NCI-H1105 (cell line): ENCODE measurements at regions not wholly inside any gene's neighbourhood (a gene's known extent, or its start where the extent isn't known, plus 50 kb on each side); places are given as distances from the start of the nearest gene placed in this dataset.
"Not testable (repeated sequence)": the region's sequence is repeated elsewhere in the genome, so short reads cannot be mapped to it uniquely, and the experiment has no call there.

Experiments
- DNase-seq: peaks from one replicate; lab custom pipeline; 2025; lab: John Stamatoyannopoulos, UW

DNA sequence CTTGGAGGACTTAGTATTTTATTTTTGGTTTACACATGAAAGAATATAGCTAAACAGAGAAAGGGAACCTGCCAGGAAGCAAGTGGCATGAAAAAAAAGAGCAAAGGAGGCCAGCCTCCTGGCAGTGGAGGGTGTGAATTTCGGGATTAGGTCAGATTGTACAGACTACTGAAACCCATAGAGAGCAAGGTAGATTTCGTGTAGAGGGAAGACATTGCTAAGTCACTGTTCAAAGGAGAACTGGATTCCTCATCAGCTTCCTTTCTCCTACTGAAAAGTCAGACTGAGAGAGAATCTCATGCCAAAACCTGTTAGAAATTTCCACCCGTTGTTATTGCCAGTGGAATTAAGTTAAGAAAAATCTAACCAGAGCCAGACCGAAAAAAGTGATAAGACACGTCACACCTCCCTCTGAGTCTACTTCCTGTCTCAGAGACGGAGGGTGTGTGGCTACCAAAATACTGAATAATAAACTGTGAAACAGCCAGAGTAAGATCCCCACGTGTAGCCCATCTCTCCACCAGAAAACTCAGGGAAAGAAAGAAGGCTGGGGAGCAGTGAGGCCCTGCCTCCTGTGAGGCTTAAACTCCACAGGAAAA is 118.8 kb downstream of the SKIDA1 start:
- no peak for DNase-seq

DNA sequence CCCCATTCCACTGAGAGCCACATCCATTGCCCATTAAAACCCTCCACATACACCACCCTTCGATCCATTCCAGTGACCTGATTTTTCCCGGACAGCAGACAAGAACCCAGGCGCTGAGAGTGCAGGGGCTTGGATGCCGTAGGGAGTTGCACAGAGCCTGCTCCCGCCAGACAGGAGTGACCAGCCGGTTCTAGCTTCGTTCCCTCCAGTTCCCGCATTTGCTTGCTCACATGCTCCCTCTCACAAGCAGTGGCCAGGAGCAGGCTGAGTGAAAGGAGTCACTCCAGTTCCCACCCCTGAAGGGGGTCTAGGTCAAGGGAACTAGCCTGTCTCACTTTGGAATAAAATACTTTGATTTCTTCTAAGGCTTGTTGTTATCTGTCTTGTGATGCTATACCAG is 119.5 kb downstream of the SKIDA1 start:
- DNase-seq: no peak

DNA sequence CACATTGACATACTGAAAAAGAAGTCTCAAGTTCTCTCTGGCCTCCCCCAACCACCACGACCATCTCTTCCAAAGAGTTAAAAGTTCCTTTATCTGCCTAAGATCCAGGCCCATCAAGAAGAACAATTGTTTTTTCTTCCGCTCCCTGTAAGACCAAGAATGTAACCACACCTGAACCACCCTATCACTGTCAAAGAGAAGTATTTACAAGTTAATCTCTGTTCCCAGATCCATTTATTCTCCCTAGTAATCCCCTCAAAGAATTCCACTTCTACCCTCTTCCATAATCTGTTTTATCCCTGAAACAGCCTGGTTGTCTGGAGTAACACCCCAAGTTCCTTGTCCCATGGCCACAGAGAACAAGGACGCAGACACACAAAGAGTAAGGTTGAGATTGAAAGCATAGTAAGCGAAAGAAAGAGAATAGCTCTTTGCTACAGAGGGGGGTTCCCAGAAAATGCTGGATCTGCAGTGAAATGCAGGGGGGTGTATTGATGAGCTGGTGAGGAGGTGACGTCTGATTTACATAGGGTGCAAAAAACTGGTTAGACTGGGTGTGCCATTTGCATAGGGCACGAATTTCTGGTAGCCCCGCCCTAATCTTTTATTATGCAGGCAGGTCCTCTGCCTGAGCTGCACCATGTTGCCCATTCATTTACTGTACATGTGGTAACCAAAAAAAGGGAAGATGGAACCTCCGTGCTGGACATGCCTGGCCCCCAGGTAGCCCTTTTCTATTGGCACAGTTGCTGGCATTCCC is 122.0 kb downstream of the SKIDA1 start:
- DNase-seq: no peak

DNA sequence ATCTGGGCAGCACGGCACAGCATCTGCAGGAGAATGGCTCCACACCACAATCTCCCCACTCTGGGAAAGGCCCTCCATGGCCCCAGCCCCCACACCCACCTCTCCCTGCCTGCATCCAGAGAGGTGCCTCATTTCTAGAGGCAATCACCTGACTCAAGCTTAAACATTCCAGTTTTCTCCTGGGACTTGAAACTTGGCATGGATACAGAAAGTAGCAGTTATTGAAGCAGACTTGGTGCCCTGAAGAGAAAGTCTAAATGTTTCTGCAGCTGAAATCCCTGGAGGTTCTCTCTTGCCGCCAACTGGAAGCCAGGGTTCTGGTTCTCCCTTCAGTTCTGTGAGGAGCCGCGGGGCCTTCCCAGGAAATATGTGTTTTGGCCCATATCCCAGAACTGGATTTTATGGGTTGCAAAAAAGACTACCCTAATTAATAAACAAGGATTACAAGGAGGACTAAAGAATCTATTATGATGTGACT is 122.8 kb downstream of the SKIDA1 start:
- DNase-seq: no peak

DNA sequence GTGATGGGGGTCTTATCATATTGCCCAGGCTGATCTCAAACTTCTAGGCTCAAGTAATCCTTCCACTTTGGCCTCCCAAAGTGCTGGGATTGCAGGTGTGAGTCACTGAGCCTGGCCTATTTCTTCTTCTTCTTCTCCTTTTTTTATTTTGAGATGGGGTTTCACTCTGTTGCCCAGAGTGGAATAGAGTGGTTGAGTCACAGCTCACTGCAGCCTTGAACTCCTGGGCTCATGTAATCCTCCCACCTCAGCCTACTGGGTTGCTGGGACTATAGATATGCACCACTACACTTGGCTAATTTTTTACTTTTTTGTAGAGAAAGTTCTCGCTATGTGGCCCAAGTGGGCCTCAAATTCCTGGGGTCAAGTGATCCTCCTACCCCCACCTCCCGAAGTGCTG is 124.3 kb downstream of the SKIDA1 start:
- no peak for DNase-seq

DNA sequence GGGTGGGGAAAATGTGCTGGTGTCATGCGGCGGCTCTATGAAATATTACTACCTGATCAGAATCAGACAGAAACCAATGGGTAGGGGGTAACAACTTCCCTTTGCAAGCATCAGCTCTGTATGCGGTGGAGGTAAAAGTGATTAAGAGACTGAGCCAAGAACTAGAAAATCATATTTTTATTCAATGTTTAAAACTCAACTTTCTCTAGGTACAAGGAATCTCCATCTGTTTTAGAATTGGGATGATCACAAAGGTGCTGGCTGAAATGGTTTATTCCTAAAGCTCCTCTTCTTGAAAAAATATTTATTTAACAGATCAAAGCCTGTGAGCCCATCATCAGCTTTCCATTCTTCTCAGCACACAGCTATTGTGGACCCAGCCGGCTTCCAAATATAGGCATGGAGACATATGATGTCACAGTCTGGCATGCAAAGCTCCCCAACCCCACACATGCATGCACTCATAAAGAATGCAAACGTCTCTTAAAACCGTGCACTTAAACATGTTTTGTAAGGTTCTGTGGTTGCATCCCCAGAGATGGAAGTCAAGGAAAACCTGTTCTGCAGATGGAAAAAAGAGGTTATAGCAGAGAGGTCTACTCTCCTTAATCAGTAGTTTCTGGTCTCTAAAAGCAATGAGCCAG is 126.0 kb downstream of the SKIDA1 start:
- DNase-seq: no peak

DNA sequence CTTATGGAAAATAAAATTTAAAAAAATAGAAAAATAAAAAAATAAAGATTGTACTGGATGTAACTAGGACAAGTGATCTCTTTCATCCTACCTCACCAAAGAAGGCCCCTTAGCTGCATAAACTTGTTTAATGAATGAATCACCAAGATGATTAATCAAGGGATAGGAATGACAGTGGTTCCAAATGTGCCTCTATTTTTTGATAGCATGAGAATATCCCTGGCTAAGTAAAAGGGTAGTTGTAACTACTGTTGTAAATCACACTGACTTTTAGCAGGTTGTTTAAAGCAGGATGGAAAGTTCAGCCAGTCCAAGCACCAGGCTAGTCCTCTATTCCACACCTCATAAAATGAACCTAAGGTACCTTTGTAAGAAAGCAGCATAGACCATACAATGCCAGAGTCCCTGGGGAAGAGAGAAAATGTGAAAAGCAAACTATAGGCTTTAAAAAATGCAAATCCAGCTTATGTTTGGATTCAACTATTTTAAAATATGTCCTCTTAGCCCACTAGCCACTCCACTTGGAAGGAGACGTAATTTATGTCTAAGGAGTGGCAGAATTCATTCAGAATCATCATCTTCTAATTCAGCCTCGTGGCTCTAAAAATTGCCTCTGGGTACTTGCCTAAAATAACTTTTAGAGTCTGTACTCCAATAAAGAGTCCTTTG is 126.8 kb downstream of the SKIDA1 start:
- DNase-seq: no peak

DNA sequence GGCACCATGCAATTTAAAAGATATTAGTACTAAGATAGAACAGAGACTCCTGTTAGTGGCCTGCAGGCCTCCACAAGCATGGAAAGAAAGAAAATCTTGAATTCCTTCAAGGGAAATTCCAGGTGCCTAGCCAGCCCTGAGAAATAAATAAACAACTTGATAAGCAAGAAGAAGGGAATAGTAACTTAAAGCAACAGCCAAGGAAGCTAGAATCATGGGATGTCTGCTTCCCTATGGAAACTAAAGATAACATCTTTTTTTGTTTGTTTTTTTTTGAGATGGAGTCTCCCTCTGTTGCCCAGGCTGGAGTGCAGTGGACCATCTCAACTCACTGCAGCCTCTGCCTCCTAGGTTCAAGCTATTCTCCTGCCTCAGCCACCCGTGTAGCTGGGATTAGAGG is 128.6 kb downstream of the SKIDA1 start:
- DNase-seq: no peak

DNA sequence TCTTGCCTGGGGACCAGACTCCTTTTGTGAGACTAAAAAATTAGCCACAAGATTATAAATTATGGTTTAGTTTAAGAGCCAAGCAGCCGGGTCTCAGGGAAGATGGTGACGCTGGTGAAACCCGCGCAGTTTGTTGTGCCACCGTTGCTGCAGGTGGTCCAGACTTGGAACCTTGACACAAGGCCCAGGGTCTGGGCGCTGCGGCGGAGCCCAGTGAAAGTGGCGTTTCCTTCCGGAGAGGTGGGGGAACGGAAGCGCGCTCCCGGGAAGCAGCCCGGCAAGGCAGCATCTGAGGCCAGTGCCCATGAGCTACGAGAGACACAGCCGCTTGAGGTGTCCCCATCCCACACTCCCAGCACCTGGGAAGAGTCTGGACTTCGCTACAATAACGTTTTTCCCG is 131.6 kb downstream of the SKIDA1 start:
- no peak for DNase-seq

DNA sequence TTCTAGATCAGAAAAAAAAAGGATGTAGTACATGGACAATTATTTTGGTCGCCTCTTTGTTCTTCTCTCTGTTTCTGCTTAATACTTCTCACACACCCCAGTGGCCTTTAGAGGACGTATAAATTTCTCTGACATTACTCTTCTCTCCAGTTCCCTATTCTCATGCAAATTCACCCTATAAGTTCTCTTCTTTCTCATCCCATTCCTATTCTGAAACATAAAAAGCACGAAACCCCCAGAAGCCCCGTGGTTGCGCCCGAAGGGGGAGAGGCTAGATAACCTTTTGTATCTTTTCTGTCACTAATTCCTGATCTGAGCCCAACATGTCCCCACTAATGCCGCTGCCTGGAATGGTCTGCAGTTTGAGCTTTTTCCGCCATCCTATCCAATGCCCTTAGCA is 136.9 kb downstream of the SKIDA1 start:
- DNase-seq: no peak

DNA sequence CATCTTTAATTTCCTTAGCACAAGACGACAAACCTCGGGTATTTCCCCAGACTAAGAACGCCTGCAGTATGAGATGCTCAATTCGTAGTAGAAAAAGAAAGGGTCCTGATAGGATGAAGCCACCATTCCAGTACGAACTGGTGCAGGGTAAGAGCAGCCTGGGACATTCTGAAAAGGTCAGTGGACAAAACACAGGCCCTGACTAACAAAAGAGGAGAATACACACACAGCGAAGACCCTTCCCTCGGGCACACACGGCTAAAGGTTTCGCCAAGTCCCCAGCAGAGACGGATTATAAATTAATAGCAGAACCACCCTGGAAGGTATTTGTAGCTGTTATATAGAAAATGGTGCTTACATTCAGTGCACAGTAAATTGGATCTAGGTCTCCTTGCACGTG is 137.6 kb downstream of the SKIDA1 start:
- no peak for DNase-seq

DNA sequence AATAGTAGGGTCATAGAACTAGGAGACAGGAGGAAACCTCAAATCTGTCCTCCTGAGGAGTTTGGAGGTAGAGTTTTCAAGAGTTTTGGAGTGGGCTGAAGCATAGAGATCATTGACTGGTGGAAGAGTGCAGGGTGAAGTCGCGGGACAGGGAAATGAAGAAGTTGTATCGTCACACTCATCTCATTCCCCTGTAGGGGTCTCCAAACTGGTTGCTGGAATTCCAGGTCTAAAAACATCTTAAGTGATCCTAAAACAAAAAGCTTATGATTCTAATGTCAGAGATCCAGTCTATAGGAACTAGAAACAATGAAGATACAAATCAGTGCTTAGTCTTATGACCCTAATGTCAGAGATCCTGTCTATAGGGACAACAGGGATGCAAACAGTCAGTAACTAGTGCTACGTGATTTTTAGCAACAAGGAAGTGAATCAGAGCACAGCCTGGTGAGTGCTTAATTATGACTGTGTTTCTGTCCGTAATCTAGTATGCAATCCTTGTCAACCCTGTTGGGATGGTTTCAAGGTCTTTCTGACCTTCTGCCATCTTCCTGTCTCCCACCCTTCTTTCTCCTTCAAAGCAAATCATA is 139.4 kb downstream of the SKIDA1 start:
- DNase-seq: no peak

DNA sequence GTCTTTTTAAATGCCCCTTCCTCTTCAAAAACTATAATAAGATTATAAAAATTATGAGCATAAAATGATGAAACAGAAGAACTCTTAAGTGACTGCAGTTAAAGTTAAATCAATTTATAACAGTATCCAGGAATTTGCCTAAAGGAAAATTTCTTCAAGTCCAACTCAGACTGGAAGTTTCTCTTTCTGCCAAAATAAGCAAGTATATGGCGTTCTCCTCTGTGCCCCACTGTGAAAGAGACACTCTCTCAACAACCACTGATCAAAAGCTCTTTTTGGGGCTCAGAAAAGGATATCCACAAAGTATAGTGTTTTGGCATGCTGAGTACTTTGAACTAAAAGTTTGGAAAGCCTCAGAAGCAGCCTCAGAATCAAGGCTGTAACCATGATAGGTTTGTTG is 139.9 kb downstream of the SKIDA1 start:
- no peak for DNase-seq

DNA sequence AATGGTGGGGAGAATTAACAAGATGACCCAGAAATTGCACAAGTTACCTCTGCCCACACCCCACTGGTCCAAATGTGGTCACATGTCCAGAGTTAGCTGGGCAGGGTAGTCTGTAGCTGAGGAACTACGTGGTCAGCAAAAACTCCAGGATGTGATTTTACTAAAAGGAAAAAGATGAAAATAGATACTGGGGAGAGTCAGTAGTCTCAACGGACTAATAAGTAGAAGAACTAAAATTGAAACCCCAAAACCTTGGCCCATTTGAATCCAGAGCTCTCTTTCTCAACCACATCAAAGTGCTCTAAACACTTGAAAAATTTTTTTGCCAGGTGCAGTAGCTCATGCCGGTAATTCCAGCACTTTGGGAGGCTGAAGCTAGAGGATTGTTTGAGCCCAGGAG is 146.3 kb downstream of the SKIDA1 start:
- no peak for DNase-seq

DNA sequence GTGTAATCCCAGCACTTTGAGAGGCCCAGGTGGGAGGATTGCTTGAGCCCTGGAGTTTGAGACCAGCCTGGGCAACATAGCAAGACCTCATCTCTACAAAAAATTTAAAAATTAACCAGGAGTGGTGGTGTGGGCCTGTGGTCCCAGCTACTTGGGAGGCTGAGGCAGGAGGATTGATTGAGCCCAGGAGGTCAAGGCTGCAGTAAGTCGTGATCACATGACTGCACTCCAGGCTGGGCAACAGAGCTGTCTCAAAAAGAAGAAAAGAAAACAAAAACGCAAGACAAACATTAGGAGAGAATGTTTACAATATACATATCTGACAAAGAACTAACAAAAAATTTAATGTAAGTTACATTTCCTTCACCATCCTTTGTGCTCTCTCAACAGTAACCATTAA is 150.2 kb downstream of the SKIDA1 start:
- DNase-seq: not testable (repeated sequence)

DNA sequence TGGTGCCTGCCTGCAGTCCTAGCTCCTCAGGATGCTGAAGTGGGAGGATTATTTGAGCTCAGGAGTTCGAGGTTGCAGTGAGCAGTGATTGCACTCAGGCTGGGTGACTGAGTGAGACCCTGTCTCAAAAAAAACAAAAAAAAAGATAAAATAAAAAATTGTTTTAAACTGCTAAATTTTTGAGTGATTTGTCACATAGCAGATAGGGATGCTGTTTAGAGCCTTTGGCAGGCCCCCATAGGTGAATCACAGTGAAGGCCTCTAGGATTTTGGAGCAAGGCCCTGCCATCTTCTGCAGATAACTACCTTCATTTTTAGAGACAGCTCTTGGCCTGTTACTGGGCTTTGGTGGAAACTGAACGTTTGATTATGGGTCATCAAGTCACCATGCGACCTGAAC is 151.6 kb downstream of the SKIDA1 start:
- DNase-seq: not testable (repeated sequence)

DNA sequence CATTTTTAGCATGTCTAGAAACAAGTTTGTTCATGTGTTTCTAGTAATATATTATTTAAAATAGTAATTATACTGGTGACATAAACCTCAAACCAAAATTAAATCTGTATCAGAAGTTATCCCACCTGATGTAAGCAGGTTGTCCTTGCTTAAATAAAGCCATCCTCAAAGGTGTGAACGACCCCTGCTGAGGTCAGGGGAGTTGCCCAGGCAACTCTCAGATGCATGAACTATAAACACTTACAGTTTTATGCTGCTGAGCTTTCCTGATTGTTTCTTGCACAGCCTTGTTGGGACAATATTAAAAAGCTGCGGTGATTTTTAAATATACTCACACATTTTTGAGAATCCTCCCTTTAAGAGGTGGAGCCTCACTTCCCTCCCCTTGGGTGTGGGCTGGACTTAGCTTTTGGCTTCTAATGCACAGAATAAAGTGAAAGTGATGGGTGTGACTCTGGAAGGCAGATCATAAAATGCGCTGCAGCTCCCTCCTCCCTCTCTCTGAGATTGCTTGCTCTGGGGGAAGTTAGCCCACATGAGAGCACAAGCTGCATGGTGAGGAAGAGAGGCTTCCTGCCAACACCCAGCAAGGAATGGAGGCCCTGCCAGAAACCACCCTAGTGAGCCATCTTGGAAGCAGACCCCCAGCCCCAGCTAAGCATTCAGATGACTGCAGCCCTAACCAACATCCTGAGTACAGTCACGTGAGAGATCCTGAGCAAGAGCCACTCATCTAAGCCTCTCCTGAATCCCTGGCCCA is 152.7 kb downstream of the SKIDA1 start:
- no peak for DNase-seq

DNA sequence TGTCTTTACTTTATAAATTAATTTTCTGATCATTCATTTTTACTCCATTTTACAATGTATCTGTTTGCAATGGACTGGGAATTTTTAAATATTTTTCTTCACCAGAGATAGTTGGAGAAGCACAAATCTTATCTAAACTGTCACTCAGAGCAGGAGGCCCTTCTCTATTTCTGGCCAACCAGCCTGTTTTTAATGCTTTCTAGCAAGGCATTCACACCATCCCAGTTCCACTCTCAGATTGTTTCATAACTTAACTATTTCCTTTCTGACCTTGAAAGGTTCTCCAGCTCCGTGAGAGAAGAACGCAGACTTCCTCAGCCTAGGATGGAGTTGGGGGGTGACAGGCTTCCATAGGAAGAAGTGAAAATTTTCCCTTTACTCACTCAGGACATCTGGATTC is 155.8 kb downstream of the SKIDA1 start:
- DNase-seq: no peak

DNA sequence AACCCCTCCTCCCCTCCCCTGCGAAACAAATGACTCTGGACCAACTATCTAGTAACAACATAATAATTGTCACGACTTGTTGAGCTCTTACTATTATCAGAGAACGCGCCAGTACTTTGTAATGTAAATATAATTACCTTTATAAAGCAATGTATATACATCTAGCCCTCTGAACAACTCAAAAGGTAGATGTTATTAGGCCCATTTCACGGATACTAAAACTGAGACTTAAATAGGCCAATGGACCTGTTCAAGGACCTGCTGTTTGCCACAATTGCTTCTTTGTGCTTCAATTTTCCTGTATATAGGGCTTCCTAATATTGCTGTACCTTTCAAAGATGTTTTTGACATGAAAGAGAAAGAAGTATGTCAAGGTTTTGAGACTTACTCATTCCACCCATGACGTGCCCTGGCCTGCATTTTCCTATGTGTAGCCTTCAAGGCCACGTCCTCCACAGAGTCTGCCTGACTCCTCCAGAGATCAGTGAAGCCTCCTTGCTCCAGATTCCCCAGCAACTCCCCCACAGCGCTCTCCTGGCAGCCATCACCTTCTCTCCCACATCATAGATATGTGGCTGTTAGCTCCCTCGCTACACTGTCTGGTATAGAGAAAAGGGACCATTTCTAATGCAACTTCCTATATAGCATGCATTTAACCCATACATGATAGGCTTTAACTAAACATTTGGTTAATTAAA is 156.6 kb downstream of the SKIDA1 start:
- DNase-seq: no peak

DNA sequence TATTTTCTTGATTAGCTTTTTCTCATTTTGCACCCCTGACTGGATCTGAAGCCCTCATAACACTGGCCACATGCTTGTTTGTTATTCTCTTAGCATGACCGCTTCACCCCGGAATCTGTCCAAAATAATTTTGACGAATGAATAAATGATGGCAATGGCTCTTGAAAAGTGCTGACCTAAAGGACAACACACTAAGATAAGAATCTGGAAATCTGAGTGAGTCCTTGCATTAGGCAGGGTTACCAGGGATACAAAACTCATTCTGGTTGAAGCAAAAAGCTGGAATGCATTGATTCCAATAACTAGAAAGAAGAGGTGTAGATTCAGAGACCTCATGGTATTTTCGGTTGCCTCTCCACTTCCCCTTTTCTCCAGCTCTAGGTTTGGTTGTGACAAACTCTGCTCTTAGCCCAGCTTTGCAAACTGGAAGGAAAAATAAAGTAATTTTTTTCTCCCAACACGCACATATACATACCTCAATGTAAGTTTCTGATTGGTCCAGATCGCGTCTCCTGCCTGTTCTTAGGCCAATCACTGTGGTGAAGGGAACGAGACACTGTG is 157.4 kb downstream of the SKIDA1 start:
- DNase-seq: no peak

DNA sequence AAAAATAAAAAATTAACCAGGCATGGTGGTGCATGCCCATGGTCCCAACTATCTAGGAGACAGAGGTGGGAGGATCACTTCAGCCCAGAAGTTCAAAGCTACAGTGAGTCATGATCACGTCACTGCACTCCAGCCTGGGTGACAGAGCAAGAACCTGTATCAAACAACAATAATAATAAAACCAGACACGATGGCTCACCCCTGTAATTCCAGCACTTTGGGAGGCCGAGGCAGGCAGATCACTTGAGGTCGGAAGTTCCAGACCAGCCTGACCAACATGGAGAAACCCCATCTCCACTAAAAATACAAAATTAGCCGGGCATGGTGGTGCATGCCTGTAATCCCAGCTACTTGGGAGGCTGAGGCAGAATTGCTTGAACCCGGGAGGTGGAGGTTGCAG is 159.4 kb downstream of the SKIDA1 start:
- DNase-seq: not testable (repeated sequence)
